HepG2 (cell line): ENCODE measurements at regions not wholly inside any gene's neighbourhood (a gene's known extent, or its start where the extent isn't known, plus 50 kb on each side); places are given as distances from the start of the nearest gene placed in this dataset.
A peak's percentile ranks its signal among the peaks of the same experiment; 100 is the strongest.

Experiments
- ATAC-seq: fragments of 200-7000 bp; cut with Tn5 transposase; 3 replicates; pipeline ENCODE4 v1.9.1; 2020; ENCODE audit warnings: mild to moderate bottlenecking, moderate library complexity
- BruUV-seq: library from RNA; stranded (reverse); fragments of 400-500 nt; replicated peaks from 2 replicates; lab custom pipeline; 2021; lab: Mats Ljungman, UMichigan
- CTCF ChIA-PET: fragments of 300-600 bp; formaldehyde crosslinking; extraction: SDS; loops from one replicate; lab custom pipeline; 2021; ENCODE audit warnings: low total read pairs, inconsistent platforms, low intra/inter-chr PET ratio; lab: Yijun Ruan, JAX
- POLR2A ChIA-PET: fragments of 350-600 bp; sonication (Branson Sonifier 250); formaldehyde crosslinking; loops from one replicate; lab custom pipeline; 2020; ENCODE audit warnings: antibody characterized with exemption, inconsistent platforms; lab: Yijun Ruan, JAX
- DNase-seq: peaks from one replicate; pipeline ENCODE4 v3.0.0-alpha.2; 2015; ENCODE audit warnings: low spot score
- FAIRE-seq: peaks from 3 replicates; lab custom pipeline; 2011; peaks lifted over from hg19 to GRCh38; lab: Jason Lieb, UNC
- H2AFZ ChIP-seq: one replicate; pipeline ENCODE4 v1.6.1; 2011; ENCODE audit warnings: low read length, inconsistent platforms
- H3K27ac ChIP-seq: fragments of 300-600 bp; 3 replicates; pipeline ENCODE4 v1.8.0; 2011; ENCODE audit warnings: mixed run types, mild to moderate bottlenecking, mixed read lengths, low read length, inconsistent platforms; ENCODE audit not compliant: insufficient read depth; ENCODE audit errors: extremely low read length
- H3K27me3 ChIP-seq, 2 experiments: fragments of 200-600 bp in 1 of 2; 2 replicates in 1 of 2; 3 replicates in 1 of 2; pipeline versions ENCODE4 v1.6.0 to v1.8.0; 2011; ENCODE audit warnings: low read length in 2 of 2, mild to moderate bottlenecking in 2 of 2, moderate library complexity in 2 of 2, inconsistent platforms in 1 of 2; ENCODE audit not compliant: insufficient read depth in 2 of 2, control insufficient read depth in 1 of 2
- H3K36me3 ChIP-seq, 2 experiments: fragments of 200-600 bp in 1 of 2; replicated peaks in 1 of 2; 2 replicates in 1 of 2; 3 replicates in 1 of 2; pipeline versions ENCODE4 v1.5.1 to v1.8.0; 2011; ENCODE audit warnings: low read length in 2 of 2, inconsistent platforms in 1 of 2; ENCODE audit not compliant: insufficient read depth in 2 of 2, control insufficient read depth in 1 of 2
- H3K4me1 ChIP-seq: 2 replicates; pipeline ENCODE4 v1.5.1; 2012; ENCODE audit warnings: low read length, inconsistent platforms; ENCODE audit not compliant: insufficient read depth
- H3K4me2 ChIP-seq: 2 replicates; pipeline ENCODE4 v1.6.0; 2011; ENCODE audit warnings: low read depth, low read length, inconsistent platforms
- H3K4me3 ChIP-seq, 3 experiments: fragments of 200-600 bp in 1 of 3; sonication (generic), shearing (Covaris generic) in 1 of 3; replicated peaks in 1 of 3; 2 replicates each; pipeline ENCODE4 v1.5.1; 2011 to 2016; ENCODE audit warnings: low read length in 3 of 3, inconsistent platforms in 2 of 3, low read depth in 2 of 3, mild to moderate bottlenecking in 2 of 3, control low read depth in 1 of 3, mixed read lengths in 1 of 3; ENCODE audit not compliant: insufficient read depth in 1 of 3
- H3K79me2 ChIP-seq: one replicate; pipeline ENCODE4 v1.6.1; 2011; ENCODE audit warnings: low read length, inconsistent platforms; ENCODE audit not compliant: insufficient read depth
- H3K9ac ChIP-seq: 2 replicates; pipeline ENCODE4 v1.6.0; 2011; ENCODE audit warnings: mild to moderate bottlenecking, low read depth, low read length, inconsistent platforms; ENCODE audit not compliant: insufficient read depth
- H3K9me3 ChIP-seq: 2 replicates; pipeline ENCODE4 v1.5.1; 2012; ENCODE audit warnings: mild to moderate bottlenecking, low read length
- H4K20me1 ChIP-seq: 2 replicates; pipeline ENCODE4 v1.6.0; 2011; ENCODE audit warnings: inconsistent platforms, mild to moderate bottlenecking, low read length, moderate library complexity; ENCODE audit not compliant: insufficient read depth
- HDAC1 ChIP-seq: sonication (generic); formaldehyde crosslinking; IDR thresholded peaks from 2 replicates; pipeline ENCODE4 v1.5.1; 2020; ENCODE audit warnings: mild to moderate bottlenecking, missing genetic modification reagents
- PITX1 ChIP-seq: sonication (generic); formaldehyde crosslinking; IDR thresholded peaks from 2 replicates; pipeline ENCODE4 v1.5.1; 2020; ENCODE audit warnings: mild to moderate bottlenecking, missing genetic modification reagents
- RARA ChIP-seq: IDR thresholded peaks from 2 replicates; pipeline ENCODE4 v1.6.1; 2016; ENCODE audit warnings: missing genetic modification reagents, missing compliant biosample characterization
- SOX13 ChIP-seq, 3 experiments: fragments of 450-650 bp in 1 of 3; sonication (generic) in 1 of 3; formaldehyde crosslinking in 1 of 3; IDR thresholded peaks in 2 of 3; conservative IDR thresholded peaks in 1 of 3; 2 replicates each; pipeline versions ENCODE4 v1.5.0 to v1.6.1; 2016 to 2020; ENCODE audit warnings: antibody characterized with exemption in 1 of 3, mild to moderate bottlenecking in 1 of 3, missing compliant biosample characterization in 1 of 3, missing genetic modification reagents in 1 of 3, moderate library complexity in 1 of 3
- SYNCRIP ChIP-seq: fragments of 200-400 bp; formaldehyde crosslinking; IDR thresholded peaks from 2 replicates; pipeline ENCODE4 v1.6.1; 2018; ENCODE audit warnings: mild to moderate bottlenecking, low read depth, low read length; ENCODE audit not compliant: insufficient read depth
- TCF7 ChIP-seq: sonication (generic); IDR thresholded peaks from 2 replicates; pipeline ENCODE4 v1.6.1; 2016; ENCODE audit warnings: antibody characterized with exemption, low read depth
- ZMAT3 ChIP-seq: sonication (generic); formaldehyde crosslinking; conservative IDR thresholded peaks from 2 replicates; pipeline ENCODE4 v1.7.0; 2021; ENCODE audit warnings: missing genetic modification reagents
- ZNF292 ChIP-seq: sonication (generic); formaldehyde crosslinking; IDR thresholded peaks from 2 replicates; pipeline ENCODE4 v1.8.1; 2022; ENCODE audit warnings: mild to moderate bottlenecking, low read depth, missing genetic modification reagents, borderline replicate concordance
- WGBS: methylation state at CpG from one replicate; pipeline ENCODE4 v1.1.6; 2017; ENCODE audit warnings: low lambda C conversion rate; 5-methylcytosine and 5-hydroxymethylcytosine counted together
- in situ Hi-C: cut with HindIII; loops from 2 replicates; pipeline ENCODE4 v1.10.0; 2017; ENCODE audit warnings: low pct_unique_long_range_greater_than_20kb; ENCODE audit not compliant: extremely low pct_ligation_motif_present
- intact Hi-C: fragments of 100-400 bp; cut with micrococcal nuclease; formaldehyde crosslinking; loops from one replicate; pipeline ENCODE4 v1.10.0; 2022; ENCODE audit not compliant: unreplicated experiment
- TF ChIP-seq, protein P1 (sequence below): sonication (generic); formaldehyde crosslinking; IDR thresholded peaks from 2 replicates; pipeline ENCODE4 v1.4.0; 2020; ENCODE audit warnings: missing genetic modification reagents
- TF ChIP-seq, protein P2 (sequence below): IDR thresholded peaks from 2 replicates; pipeline ENCODE4 v1.4.0; 2020; ENCODE audit warnings: mild to moderate bottlenecking, missing genetic modification reagents

GRCh38 chr1:112807117-112807516, 92.0 kb upstream of the PPM1J start (continued):
- TF ChIP-seq, protein P1, sequence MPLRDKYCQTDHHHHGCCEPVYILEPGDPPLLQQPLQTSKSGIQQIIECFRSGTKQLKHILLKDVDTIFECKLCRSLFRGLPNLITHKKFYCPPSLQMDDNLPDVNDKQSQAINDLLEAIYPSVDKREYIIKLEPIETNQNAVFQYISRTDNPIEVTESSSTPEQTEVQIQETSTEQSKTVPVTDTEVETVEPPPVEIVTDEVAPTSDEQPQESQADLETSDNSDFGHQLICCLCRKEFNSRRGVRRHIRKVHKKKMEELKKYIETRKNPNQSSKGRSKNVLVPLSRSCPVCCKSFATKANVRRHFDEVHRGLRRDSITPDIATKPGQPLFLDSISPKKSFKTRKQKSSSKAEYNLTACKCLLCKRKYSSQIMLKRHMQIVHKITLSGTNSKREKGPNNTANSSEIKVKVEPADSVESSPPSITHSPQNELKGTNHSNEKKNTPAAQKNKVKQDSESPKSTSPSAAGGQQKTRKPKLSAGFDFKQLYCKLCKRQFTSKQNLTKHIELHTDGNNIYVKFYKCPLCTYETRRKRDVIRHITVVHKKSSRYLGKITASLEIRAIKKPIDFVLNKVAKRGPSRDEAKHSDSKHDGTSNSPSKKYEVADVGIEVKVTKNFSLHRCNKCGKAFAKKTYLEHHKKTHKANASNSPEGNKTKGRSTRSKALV (CRISPR knock-in tag), result no peak

GRCh38 chr1:112806090-112806642, 91.0 kb upstream of the PPM1J start:
- ChIA-PET POLR2A (no interaction called here), CTCF (interaction anchor here (0.7 to 1.2 kb wide), 2 partner anchors 90 kb away, joined by 3 read pairs; no protein-coding TSS in a partner anchor)
- peak; percentile 91 for TF ChIP-seq PITX1 (CRISPR knock-in tag)
- TF ChIP-seq ZNF292 (CRISPR knock-in tag), result peak; percentile 26; the same call in 1 of the 2 replicates
- TF ChIP-seq SOX13 (IDR thresholded peaks at IDR 0.05), result no peak
- peak in 1 of 2 experiments; percentile 25; a peak in 1 of 4 replicates for TF ChIP-seq SOX13 (CRISPR knock-in tag; conservative IDR thresholded peaks at IDR 0.05 in 1 of 2, IDR thresholded peaks at IDR 0.05 in 1 of 2)
- peak; percentile 41 for TF ChIP-seq TCF7
- TF ChIP-seq, protein P2, sequence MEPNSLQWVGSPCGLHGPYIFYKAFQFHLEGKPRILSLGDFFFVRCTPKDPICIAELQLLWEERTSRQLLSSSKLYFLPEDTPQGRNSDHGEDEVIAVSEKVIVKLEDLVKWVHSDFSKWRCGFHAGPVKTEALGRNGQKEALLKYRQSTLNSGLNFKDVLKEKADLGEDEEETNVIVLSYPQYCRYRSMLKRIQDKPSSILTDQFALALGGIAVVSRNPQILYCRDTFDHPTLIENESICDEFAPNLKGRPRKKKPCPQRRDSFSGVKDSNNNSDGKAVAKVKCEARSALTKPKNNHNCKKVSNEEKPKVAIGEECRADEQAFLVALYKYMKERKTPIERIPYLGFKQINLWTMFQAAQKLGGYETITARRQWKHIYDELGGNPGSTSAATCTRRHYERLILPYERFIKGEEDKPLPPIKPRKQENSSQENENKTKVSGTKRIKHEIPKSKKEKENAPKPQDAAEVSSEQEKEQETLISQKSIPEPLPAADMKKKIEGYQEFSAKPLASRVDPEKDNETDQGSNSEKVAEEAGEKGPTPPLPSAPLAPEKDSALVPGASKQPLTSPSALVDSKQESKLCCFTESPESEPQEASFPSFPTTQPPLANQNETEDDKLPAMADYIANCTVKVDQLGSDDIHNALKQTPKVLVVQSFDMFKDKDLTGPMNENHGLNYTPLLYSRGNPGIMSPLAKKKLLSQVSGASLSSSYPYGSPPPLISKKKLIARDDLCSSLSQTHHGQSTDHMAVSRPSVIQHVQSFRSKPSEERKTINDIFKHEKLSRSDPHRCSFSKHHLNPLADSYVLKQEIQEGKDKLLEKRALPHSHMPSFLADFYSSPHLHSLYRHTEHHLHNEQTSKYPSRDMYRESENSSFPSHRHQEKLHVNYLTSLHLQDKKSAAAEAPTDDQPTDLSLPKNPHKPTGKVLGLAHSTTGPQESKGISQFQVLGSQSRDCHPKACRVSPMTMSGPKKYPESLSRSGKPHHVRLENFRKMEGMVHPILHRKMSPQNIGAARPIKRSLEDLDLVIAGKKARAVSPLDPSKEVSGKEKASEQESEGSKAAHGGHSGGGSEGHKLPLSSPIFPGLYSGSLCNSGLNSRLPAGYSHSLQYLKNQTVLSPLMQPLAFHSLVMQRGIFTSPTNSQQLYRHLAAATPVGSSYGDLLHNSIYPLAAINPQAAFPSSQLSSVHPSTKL, result 0 out of 2 replicates have a peak, but pooled peaks have one; percentile 9
- peak; percentile 47; the same call in 1 of the 2 replicates for TF ChIP-seq RARA (CRISPR knock-in tag)
- no peak for TF ChIP-seq ZMAT3 (CRISPR knock-in tag)
- TF ChIP-seq SYNCRIP, result no peak
- peak; percentile 4; the same call in 1 of the 2 replicates for TF ChIP-seq HDAC1 (CRISPR knock-in tag)
- FAIRE-seq (peak; percentile 4), ATAC-seq (no peak), DNase-seq (peak; percentile 30)
- Histone ChIP-seq H3K27me3 (peaks cover 0 to 7% of the 10 kb centered on the region in 2 experiments; a peak in 1 of 5 replicates), H3K27ac (peak overlapping the region; percentile 12), H4K20me1 (no peaks in the 10 kb centered on the region), H3K9me3 (no peaks in the 10 kb centered on the region), H3K4me1 (peaks cover 41% of the 10 kb centered on the region), H3K4me3 (no peak overlapping the region), H3K36me3 (no peaks in the 10 kb centered on the region), H3K79me2 (no peaks in the 10 kb centered on the region), H3K9ac (no peak overlapping the region), H3K4me2 (no peak overlapping the region; the same call in 1 of the 2 replicates), H2AFZ (no peak overlapping the region)
- BruUV-seq, result no TSS peak
- in situ Hi-C loops (loop anchor here (5.0 kb wide), 2 partner anchors 89 to 236 kb away; partner anchors contain the start of gene PPM1J), intact Hi-C loops (no loop called here)
- WGBS, result 19% methylated on average over 3 of the region's 3 CpGs
